ENCODE measurements at regions not wholly inside any gene's neighbourhood (a gene's known extent, or its start where the extent isn't known, plus 50 kb on each side); places are given as distances from the start of the nearest gene placed in this dataset.

DNA sequence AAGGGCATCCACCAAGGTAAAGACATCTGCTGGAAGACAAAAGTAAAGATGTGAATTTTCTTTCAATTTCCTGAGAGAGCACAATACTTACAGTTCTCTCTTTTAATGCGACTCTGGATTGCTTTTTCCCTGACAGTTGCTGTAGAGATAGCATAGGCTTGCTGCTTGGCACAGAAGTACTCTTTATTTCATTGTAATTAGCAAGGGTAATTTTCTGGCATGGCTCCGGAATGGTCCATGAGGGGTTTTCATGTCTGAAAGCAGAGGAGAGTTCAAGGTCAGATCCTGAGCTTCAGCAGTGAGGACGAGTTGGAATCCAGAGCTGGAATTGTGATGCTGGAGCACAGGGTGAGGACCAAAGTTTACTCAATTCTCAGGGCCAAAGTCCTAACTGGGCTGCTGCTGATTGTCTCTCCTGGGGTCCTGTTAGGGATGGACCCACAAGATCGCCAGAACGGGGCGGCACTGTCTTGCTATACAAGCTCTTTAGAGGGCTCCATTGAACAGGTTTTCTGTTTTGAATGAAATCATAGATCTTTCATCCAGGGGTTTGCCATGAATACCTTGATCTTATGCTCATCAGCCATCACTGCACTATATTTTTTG, 190.0 kb upstream of the MKI67 start:
- no peak for DNase-seq (ENCODE audit: low read depth)

- no peak for DNase-seq (ENCODE audit: low read depth)
These were observed 190.7 kb upstream of the MKI67 start for GRCh38 chr10:128316925-128317324.

DNA sequence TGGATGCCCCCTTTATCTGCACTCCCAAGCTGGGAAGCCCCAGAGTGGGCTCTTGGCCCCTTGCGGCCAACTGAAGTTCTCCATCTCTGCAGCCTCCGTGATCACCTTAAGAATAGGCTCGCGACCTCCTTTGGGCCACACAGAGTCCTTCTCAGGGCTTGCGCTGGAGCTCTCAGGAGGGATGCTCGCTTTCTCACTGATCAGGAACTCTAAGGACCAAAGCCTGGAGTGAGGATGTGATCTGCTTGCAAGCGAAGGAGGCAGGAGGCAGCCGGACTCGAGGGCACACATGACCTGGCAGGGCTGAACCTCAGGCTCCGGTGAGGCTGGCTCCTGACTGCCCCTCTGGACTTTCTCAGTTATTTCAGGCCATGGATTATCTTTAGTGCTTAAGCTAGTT, 192.1 kb upstream of the MKI67 start:
- DNase-seq (ENCODE audit: low read depth), result no peak

GRCh38 chr10:128318913-128319312, 192.7 kb upstream of the MKI67 start:
- no peak for DNase-seq (ENCODE audit: low read depth)

DNA sequence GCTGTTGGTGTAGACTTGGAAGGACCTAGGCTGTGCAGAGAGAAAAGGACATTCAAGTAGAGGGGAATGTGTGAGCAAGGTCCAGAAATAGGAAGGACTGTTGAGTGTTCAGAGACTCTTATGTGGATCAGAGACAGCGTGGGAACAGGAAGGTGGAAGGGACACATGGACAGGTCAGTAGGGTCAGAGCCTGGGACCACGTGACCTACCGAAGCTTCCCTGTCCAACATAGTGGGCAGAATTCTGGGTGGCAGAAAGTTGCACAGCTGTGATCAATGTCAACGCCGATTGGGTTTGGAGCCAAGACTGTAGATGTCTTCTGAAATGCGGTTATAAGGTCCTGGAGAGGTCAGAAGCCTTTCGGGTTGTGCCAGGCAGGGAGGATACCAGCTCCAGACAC, 195.9 kb upstream of the MKI67 start:
- DNase-seq (ENCODE audit: low read depth), result no peak

DNA sequence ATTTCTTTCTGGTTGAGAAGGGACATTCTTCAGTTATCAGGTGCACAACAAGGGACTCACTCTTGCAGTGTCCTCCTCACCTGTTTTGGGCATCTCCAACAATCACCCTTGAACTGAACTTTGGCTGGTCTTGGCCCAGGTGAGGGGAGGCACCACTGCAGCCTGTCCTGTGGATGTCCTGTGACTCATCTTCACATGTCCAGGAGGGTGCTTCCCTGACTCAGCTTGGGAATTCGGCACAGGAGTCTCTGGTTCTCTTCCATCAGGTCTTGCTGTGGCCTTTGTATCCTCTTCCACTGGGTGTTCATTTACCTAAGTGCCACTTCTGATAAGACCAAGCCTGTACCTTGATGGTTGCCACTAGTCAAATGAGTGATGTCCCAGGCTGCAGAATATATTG, 196.7 kb upstream of the MKI67 start:
- no peak for DNase-seq (ENCODE audit: low read depth)

DNA sequence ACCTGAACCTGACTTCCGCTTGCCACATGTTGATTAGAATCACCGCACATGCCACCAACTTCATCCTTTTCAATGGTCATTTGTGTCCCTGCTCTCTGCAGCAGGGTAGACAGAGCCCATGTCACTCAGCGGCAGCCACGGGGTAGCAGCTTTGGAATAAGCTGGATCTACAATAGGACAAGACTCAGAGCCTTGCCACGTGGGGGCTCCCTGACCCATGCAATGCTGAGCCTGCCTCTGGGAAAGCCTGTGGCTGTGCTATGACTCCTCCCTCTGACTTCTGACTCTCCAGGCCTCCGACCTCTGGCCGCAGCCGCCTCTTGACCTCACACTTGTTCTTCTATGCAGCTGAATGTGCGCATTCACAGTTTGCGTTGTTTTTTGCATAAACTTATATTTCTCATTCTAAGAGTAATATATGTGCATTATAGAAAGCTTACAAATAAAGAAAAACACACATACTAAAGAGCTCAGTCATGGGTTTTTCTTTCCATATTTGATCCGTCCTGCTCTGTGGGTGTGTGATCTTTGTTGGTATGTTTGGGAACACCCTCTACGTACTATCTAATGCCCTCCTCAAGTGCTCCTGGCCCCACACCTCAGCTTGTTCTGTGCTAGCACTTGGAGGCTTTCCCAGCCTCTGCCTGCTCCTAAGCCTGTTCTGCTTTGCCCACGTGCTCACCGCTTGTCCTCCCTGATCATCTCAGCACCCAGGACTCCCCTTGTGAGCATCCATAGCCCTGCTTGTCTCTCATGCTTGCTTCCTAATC, 198.0 kb upstream of the MKI67 start:
- no peak for DNase-seq (ENCODE audit: low read depth)

GRCh38 chr10:128325788-128326187, 199.6 kb upstream of the MKI67 start:
- no peak for DNase-seq (ENCODE audit: low read depth)

DNA sequence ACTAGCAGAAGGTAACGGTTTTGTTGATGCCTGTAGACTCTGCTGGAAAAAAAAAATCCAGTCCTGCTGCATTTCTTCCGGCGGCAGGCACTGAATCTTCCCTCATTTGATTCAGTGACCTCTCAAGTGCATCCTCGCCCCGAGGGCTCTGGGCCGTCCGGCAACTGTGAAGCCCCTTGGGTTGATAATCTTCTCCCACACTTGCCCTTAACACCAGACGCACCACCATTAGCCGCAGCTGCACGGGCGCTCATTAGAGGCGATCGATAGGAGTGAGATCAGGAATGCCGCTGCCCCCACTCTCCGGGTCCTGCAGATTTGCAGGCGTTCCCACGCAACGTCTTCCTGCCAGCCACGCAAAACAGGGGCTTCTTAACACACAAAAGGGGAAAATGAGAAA, 200.0 kb upstream of the MKI67 start:
- no peak for DNase-seq (ENCODE audit: low read depth)

- DNase-seq (ENCODE audit: low read depth), result no peak
These were observed 200.6 kb upstream of the MKI67 start for GRCh38 chr10:128326851-128327250.

DNA sequence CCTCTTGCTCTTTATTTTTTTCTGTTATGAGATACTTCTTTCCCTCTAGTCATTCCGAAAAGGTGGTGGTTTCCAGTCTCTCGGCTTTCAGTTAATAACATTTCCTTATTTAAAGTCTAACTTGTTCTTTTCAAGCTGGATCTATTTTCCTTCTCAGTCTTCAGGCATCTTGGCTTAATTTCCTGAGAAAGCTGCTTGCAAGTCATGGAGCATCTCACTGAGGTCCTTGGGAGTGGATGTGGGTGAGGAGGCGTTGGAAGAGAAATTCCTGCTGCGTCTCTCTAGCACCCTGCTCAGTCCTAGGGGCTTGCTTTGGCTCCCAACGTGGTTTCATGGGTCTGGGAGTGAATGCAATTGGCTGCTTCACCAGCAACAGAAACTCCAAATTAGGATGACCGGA, 210.2 kb upstream of the MKI67 start:
- DNase-seq (ENCODE audit: low read depth), result no peak

GRCh38 chr10:128337860-128338378, 211.7 kb upstream of the MKI67 start:
- no peak for DNase-seq (ENCODE audit: low read depth)

- DNase-seq (ENCODE audit: low read depth), result no peak
These were observed 212.7 kb upstream of the MKI67 start for GRCh38 chr10:128338951-128339350.

- DNase-seq (ENCODE audit: low read depth), result no peak
These were observed 213.5 kb upstream of the MKI67 start for GRCh38 chr10:128339753-128340152.

- no peak for DNase-seq (ENCODE audit: low read depth)
These were observed 219.1 kb upstream of the MKI67 start for GRCh38 chr10:128345353-128345752.

DNA sequence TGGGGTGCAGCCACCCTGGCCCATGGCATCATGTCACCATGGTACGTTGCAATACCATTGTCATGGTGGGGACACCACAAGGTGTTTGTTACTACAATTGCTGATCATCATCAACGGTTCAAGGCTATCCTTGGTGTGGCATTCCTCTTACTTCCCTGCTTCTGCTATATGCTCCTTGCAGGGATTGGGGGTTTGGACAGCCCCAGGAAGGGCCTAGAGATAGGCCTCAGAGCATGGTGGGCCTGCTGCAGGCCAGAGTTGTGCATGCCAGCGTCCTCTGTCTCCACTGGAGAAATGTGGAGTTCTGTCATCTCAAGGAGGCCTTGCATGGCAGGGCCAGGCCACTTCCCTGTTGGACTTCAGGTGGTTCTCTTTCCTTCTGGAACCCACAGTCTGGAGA, 234.6 kb upstream of the MKI67 start:
- DNase-seq (ENCODE audit: low read depth), result no peak

DNA sequence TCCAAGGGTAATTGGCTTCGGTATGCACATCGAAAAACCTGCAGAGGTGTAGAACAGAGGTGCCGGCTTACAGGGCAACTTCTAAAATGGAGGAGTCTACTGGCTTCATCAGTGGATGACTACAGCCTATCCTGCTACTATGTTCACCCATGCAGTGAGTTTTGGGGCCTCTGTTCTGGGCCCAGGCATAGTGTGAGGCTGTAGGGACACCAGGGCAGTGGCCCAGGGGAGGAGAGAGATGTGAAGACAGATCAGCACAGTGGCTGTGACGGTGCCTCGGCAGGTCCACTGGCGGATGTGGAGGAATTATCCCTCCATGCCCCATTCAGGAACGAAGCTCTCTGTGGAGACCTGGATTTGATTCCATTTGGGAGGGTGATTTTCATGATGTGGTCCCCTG, 235.3 kb upstream of the MKI67 start:
- no peak for DNase-seq (ENCODE audit: low read depth)

DNA sequence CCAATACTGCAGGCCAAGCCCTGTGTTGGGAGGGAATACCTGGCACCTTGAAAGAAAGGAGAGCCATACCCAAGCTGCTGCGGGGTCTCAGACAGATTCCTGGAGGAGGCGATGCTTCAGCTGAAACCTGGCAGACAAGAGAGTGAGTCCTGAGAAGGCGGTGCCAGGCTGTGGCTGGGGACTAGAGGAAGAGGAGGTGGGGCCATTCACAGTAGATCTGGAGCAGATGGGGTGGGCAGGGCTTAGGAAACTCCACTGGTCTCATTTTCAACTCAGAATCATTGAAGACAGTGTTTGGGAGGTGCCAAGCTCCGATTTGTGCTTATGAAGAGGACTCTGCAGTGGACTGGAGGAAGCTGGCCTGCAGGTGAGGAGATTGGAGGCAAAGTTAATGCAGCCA, 236.3 kb upstream of the MKI67 start:
- no peak for DNase-seq (ENCODE audit: low read depth)

- DNase-seq (ENCODE audit: low read depth), result no peak
These were observed 238.4 kb upstream of the MKI67 start for GRCh38 chr10:128364631-128365030.

DNA sequence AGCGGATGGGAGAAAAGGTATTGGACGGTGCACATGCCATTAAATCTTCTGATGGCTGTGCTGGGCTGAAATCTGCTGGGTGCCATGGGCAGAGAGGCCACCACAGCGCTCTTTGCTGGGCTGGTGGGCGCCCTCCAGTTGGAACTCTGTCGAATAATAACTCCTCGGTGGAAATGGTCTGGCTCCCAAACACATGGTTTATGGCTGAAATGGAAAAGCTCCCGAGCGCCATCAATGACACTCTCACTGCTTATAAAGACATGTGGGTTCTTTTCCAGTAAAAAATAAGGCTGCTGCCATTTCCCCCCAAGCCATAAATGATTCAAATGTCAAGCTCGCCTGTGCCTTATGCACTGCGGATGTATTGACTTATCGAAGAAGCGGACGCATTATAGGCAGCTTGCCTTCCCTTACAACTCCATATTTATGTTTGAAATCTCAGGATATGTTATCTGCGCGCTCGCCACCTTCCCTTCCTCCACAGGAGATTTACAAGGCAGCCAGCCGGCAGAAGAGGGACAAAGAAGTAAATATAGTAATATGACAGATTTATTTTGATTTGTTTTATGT, 239.0 kb upstream of the MKI67 start:
- no peak for DNase-seq (ENCODE audit: low read depth)

DNA sequence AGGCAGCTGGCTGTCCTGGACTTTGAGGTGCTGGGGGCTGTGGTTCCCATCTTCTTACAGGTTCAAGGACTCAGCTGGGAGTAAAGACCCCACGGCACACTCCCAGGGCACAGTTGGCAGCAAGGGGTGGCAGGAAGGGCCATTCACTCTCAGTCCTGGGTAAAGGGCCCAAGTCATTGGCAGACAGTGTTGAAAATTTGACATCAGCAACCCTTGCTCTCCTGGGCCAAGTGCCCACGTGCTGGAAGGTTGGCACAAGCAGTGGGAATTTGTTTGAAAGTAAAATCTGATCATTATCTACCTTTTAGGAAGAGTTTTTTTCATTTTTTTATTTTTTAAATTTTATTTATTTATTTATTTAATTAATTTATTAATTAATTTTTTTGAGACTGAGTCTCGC, 241.6 kb upstream of the MKI67 start:
- no peak for DNase-seq (ENCODE audit: low read depth)

- DNase-seq (ENCODE audit: low read depth), result no peak
These were observed 243.0 kb upstream of the MKI67 start for GRCh38 chr10:128369101-128369650.

GRCh38 chr10:128373071-128373749, 247.0 kb upstream of the MKI67 start:
- DNase-seq (ENCODE audit: low read depth), result no peak

Measured in stromal cell of bone marrow (primary cell).